Left renal pelvis (tissue), 4 donors: ENCODE measurements at regions not wholly inside any gene's neighbourhood (a gene's known extent, or its start where the extent isn't known, plus 50 kb on each side); places are given as distances from the start of the nearest gene placed in this dataset.
"Not testable (repeated sequence)": the region's sequence is repeated elsewhere in the genome, so short reads cannot be mapped to it uniquely, and the experiment has no call there.

Experiments used
- DNase-seq, 4 donors: peaks; one replicate each; pipeline ENCODE4 v3.0.0-alpha.2; 2013; ENCODE audit warnings: low read depth in 4 of 4, low spot score in 3 of 4

DNA sequence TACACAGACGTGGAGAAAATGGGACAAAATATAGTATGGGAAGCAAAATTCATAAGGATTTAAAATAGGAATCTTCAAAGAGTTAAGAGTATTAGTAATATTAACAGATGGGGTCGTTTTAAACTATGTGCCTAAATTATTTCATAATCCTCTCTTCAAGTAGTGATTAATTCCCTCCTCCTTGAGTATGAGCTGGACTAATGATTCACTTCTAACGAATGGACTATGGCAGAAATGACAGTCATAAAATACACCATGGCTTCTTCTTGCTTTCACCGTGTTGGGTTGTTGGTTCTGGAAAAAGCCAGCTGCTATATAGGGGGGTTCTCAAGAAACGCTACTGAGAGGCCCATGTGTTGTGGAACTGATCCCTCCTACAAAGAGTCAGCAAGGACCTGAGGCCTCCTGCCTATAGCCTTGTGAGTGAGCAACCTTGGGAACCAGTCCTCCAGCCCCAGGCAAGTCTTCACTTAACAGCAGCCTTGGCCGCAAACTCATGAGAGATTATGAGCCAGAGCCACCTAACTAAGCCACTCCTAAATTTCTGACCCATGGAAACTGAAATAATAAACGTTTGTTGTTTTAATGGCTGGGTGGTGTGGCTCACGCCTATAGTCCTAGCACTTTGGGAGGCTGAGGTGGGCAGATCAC is 64.8 kb upstream of the ABHD2 start:
- DNase-seq, result no peak

DNA sequence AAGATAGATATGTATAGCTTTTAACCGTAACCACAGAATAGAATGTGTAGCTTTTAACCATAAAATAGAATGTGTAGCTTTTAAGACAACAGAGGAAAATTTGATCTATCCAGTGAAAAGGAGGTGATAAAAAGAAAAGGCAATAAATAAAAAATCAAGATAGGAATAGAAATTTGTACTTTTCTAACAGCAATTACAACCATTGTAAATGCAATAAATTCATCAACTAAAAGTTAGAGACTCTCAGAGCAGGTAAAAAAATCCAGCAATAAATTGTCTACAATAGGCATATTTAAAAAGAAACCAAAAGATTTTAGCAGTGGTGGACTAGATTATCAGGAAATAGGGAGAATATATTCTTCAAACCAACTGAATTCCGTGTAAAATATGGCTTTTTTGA is 63.8 kb upstream of the ABHD2 start:
- DNase-seq, result no peak

DNA sequence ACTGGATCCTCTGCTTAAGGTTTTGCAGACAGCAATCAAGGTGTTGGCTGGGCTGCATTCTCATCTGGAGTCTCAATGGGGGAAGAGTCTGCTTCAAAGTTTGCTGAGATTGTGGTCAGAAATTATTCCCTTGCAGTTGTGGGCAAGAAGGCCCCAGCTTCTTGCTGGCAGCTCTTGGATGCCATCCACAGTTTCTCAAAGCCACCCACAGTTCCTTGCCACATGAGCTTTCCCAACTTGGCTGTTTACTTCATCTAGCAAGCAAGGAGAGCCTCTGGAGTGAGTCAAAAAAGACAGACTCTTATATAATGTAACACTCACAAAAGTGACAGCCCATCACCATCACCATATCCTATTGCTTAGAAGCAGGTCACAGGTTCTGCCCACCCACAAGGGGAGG is 62.1 kb upstream of the ABHD2 start:
- no peak for DNase-seq

DNA sequence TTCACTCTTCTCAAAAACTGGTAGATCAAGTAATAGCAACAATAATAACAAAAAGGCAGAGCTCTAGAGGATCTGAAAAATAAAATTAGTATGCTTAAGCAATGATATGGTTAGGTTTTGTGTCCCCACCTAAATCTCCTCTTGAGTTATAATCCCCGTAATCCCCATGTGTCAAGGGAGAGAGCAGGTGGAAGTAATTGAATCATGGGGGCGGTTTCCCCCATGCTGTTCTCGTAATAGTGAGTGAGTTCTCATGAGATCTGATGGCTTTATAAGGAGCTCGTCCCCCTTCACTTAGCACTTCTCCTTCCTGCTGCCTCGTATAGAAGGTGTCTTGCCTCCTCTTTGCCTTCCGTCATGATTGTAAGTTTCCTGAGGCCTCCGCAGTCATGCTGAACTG is 60.2 kb upstream of the ABHD2 start:
- DNase-seq, result no peak

DNA sequence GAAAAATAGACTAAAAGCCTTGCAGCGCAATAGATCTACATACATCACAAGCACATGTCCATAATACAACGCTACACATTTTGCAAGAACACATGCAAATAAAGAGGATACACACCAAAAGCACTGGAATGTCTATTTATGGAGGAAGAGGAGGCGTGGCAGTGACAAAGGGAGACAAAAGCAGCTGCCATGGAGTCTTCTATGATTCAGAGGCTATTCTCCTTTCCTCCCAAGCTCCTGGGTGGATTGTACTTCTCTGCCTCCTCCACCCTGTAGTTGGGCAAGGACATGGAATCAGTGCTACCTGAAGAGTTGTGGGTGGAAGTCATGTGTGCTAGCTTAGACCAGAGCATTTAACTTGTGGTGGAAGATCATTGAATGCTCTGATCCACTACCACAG is 57.9 kb upstream of the ABHD2 start:
- no peak for DNase-seq

DNA sequence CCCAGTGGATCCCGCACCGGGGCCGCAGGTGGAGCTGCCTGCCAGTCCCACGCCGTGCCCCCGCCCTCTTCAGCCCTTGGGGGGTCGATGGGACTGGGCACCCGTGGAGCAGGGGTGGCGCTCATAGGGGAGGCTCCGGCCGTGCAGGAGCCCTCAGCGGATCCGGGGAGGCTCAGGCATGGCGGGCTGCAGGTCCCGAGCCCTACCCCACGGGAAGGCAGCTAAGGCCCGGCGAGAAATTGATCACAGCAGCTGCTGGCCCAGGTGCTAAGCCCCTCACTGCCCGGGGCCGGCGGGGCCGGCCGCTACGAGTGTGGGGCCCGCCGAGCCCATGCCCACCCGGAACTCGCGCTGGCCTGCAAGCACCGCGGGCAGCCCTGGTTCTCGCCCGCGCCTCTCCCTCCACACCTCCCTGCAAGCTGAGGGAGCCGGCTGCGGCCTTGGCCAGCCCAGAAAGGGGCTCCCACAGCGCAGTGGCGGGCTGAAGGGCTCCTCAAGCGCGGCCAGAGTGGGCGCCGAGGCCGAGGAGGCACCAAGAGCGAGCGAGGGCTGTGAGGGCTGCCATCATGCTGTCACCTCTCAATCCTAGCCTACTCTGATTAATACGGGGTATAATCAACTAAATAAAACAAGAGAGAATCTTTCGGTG is 56.5 kb upstream of the ABHD2 start:
- DNase-seq, result not testable (repeated sequence)

DNA sequence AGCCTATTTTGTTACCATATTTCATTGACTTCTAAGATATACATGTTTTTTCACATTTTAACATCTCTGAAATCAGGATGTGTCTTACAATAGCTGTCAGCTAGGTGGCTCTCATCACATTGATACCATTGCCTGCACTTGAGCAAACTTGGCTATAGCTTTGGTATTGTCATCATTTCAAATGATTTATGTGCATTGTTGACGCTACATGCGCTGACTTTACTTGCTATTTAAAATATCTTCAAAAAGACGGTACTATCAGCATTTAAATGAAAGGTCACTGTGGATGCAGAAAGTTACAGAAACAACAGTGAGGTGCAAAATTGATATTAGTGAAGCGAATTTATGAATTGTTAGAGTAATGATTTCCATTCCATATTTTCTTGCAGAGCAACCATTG is 54.0 kb upstream of the ABHD2 start:
- no peak for DNase-seq

DNA sequence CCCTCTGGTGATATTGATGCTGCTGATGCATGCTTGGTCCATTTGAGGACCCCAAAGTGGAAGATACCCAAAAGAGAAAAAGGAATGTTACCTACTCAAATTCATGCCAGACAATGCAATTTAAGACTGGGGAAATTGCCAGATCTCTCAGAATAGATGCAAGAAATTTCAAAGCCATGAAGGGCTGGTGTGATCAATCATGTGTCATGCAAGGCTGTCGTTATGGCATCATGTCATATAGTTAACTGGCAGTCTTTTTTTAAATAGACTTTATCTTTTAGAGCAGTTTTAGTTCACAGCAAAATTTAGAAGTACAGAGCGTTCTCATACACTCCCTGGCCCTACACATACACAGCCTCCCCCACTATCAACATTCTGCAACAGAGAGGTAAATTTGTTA is 53.1 kb upstream of the ABHD2 start:
- no peak for DNase-seq

DNA sequence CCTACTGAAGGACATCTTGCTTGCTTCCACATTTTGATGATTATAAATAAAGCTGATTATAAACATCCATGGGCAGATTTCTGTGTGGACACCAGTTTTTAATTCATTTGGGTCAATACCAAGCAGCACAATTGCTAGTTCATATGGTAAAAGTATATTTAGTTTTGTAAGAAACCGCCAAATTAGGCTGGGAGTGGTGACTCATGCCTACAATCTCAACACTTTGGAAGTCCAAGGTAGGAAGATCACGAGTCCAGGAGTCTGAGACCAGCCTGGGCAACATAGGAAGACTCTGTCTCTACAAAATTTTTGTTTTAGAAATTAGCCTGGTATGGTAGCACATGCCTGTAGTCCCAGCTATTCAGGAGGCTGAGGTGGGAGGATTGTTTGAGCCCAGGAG is 52.6 kb upstream of the ABHD2 start:
- DNase-seq, result no peak

DNA sequence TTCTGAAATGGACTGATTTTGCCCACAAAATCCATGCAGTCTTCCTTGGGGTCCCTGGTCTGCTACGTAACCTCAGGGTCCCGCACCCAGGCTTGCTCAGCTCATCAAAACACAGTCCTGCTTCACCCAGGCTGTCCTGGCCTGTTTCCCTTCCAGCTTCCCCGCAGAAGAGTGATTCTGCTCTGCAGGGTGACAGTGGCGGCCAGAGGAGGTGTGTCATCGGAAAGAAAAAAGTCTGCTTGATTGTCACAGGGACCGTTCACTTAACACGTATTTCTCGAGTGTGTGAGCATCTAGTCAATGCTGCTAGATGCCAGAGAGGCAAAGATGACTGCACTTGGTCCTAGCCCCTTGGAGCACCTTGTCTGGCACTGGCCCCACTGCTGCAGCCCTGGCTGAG is 50.1 kb upstream of the ABHD2 start:
- DNase-seq, result no peak
